ENCODE measurements at regions not wholly inside any gene's neighbourhood (a gene's known extent, or its start where the extent isn't known, plus 50 kb on each side); places are given as distances from the start of the nearest gene placed in this dataset.

DNA sequence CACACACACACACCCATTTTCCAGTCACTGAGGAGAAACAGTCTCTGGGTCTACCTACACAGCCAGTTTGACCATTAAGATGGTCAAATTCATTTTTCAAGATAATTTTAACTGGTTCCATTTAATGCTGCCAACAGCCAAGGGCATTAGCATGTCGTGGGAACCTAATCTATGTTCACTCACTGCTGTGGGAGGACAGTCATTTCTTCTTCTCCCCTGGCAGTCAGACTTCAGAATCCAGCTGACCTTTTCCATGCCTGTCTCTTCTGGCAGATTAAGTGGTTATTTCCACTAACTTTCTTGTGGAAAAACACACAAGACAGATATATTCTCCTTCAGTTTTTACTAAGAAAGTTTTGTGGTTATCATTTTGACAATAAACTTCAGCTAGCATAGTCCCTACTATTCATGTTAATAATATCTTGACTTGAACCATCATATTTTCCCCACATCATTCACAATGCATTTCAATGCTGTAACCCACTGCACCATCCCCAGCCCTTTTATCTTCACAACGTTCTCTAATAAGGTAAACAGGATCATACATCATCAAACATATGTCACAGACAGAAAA lies 82.2 kb downstream of the DAD1 start:
- ChIA-PET POLR2A (no interaction called here), CTCF (ENCODE audit: low intra/inter-chr PET ratio, low total read pairs) (no interaction called here)
- Histone ChIP-seq H3K4me3 (replicated peaks in 1 of 3; ENCODE audit: insufficient read depth in 1 of 3, low read depth in 2 of 3, low read length in 3 of 3) (no peak overlapping the region), H3K27me3 (ENCODE audit: control insufficient read depth in 1 of 2, insufficient read depth in 2 of 2, low read length in 2 of 2) (peaks cover 3 to 30% of the 10 kb centered on the region in 2 experiments; a peak in 2 of 5 replicates), H2AFZ (ENCODE audit: low read length) (no peak overlapping the region), H3K9me3 (ENCODE audit: low read length) (no peaks in the 10 kb centered on the region), H3K4me2 (ENCODE audit: low read depth, low read length) (no peak overlapping the region), H3K9ac (ENCODE audit: insufficient read depth, low read depth, low read length) (no peak overlapping the region), H3K79me2 (ENCODE audit: insufficient read depth, low read length) (no peaks in the 10 kb centered on the region), H3K4me1 (ENCODE audit: insufficient read depth, low read length) (no peaks in the 10 kb centered on the region), H3K36me3 (replicated peaks in 1 of 2; ENCODE audit: control insufficient read depth in 1 of 2, insufficient read depth in 2 of 2, low read length in 2 of 2) (no peaks in the 10 kb centered on the region), H4K20me1 (ENCODE audit: insufficient read depth, low read length) (no peaks in the 10 kb centered on the region), H3K27ac (ENCODE audit: extremely low read length, insufficient read depth, low read length) (no peak overlapping the region)
- intact Hi-C loops (cut with micrococcal nuclease; ENCODE audit: unreplicated experiment): no loop called here
- DNase-seq (ENCODE audit: low spot score) (no peak), FAIRE-seq (no peak), ATAC-seq (no peak)
- in situ Hi-C loops (cut with HindIII; ENCODE audit: extremely low pct_ligation_motif_present, low pct_unique_long_range_greater_than_20kb): no loop called here
- TF ChIP-seq ERF (CRISPR knock-in tag; IDR thresholded peaks at IDR 0.05) (no peak), TOPORS (CRISPR knock-in tag; IDR thresholded peaks at IDR 0.05) (no peak), SNRNP70 (IDR thresholded peaks at IDR 0.05; ENCODE audit: low read depth, low read length) (no peak), KDM1A (CRISPR knock-in tag; IDR thresholded peaks at IDR 0.05) (no peak), ZNF790 (CRISPR knock-in tag; IDR thresholded peaks at IDR 0.05; ENCODE audit: borderline replicate concordance) (no peak), SIX4 (CRISPR knock-in tag; IDR thresholded peaks at IDR 0.05) (no peak), ZMYM2 (CRISPR knock-in tag; IDR thresholded peaks at IDR 0.05) (no peak), THYN1 (CRISPR knock-in tag; IDR thresholded peaks at IDR 0.05; ENCODE audit: borderline replicate concordance, low read depth) (no peak), ZFP36 (IDR thresholded peaks at IDR 0.05; ENCODE audit: borderline replicate concordance, low read depth, low read length, partially characterized antibody) (no peak), MTF2 (CRISPR knock-in tag; IDR thresholded peaks at IDR 0.05; ENCODE audit: borderline replicate concordance) (no peak), NR2C2 (CRISPR knock-in tag; IDR thresholded peaks at IDR 0.05; ENCODE audit: borderline replicate concordance) (no peak), SETDB1 (CRISPR knock-in tag; IDR thresholded peaks at IDR 0.05; ENCODE audit: borderline replicate concordance) (no peak)
- TF ChIP-seq, protein P1, sequence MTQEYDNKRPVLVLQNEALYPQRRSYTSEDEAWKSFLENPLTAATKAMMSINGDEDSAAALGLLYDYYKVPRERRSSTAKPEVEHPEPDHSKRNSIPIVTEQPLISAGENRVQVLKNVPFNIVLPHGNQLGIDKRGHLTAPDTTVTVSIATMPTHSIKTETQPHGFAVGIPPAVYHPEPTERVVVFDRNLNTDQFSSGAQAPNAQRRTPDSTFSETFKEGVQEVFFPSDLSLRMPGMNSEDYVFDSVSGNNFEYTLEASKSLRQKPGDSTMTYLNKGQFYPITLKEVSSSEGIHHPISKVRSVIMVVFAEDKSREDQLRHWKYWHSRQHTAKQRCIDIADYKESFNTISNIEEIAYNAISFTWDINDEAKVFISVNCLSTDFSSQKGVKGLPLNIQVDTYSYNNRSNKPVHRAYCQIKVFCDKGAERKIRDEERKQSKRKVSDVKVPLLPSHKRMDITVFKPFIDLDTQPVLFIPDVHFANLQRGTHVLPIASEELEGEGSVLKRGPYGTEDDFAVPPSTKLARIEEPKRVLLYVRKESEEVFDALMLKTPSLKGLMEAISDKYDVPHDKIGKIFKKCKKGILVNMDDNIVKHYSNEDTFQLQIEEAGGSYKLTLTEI (CRISPR knock-in tag; conservative IDR thresholded peaks at IDR 0.05): no peak
- TF ChIP-seq, protein P2, sequence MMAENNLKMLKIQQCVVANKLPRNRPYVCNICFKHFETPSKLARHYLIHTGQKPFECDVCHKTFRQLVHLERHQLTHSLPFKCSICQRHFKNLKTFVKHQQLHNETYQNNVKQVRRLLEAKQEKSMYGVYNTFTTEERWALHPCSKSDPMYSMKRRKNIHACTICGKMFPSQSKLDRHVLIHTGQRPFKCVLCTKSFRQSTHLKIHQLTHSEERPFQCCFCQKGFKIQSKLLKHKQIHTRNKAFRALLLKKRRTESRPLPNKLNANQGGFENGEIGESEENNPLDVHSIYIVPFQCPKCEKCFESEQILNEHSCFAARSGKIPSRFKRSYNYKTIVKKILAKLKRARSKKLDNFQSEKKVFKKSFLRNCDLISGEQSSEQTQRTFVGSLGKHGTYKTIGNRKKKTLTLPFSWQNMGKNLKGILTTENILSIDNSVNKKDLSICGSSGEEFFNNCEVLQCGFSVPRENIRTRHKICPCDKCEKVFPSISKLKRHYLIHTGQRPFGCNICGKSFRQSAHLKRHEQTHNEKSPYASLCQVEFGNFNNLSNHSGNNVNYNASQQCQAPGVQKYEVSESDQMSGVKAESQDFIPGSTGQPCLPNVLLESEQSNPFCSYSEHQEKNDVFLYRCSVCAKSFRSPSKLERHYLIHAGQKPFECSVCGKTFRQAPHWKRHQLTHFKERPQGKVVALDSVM (CRISPR knock-in tag; IDR thresholded peaks at IDR 0.05): no peak
- TF ChIP-seq, protein P3, sequence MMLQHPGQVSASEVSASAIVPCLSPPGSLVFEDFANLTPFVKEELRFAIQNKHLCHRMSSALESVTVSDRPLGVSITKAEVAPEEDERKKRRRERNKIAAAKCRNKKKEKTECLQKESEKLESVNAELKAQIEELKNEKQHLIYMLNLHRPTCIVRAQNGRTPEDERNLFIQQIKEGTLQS (CRISPR knock-in tag; IDR thresholded peaks at IDR 0.05): no peak
- TF ChIP-seq, protein P4, sequence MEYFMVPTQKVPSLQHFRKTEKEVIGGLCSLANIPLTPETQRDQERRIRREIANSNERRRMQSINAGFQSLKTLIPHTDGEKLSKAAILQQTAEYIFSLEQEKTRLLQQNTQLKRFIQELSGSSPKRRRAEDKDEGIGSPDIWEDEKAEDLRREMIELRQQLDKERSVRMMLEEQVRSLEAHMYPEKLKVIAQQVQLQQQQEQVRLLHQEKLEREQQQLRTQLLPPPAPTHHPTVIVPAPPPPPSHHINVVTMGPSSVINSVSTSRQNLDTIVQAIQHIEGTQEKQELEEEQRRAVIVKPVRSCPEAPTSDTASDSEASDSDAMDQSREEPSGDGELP (IDR thresholded peaks at IDR 0.05; ENCODE audit: borderline replicate concordance, low read depth): no peak
- BruUV-seq (replicated peaks): no TSS peak
- under 1% methylated on average over 2 of the region's 2 CpGs for WGBS (ENCODE audit: low lambda C conversion rate)

Measured in HepG2 (cell line).